Memory B cell (primary cell): ENCODE measurements at regions not wholly inside any gene's neighbourhood (a gene's known extent, or its start where the extent isn't known, plus 50 kb on each side); places are given as distances from the start of the nearest gene placed in this dataset.

Experiments
- ATAC-seq: fragments of 150-1000 bp; cut with Tn5 transposase; 2 replicates; pipeline ENCODE4 v1.10.0; 2021; ENCODE audit warnings: low read depth, mild to moderate bottlenecking, moderate library complexity
- DNase-seq, 2 donors: peaks; one replicate each; pipeline ENCODE4 v3.0.0; 2022; ENCODE audit warnings: low spot score in 2 of 2
- H3K27ac Mint-ChIP-seq: one replicate; pipeline ENCODE4 v1.8.0; 2022; ENCODE audit warnings: mild to moderate bottlenecking, moderate library complexity, mixed read lengths
- H3K27me3 Mint-ChIP-seq: one replicate; pipeline ENCODE4 v1.8.0; 2022; ENCODE audit warnings: mixed read lengths
- H3K36me3 Mint-ChIP-seq: one replicate; pipeline ENCODE4 v1.8.0; 2022; ENCODE audit warnings: mild to moderate bottlenecking, mixed read lengths
- H3K4me1 Mint-ChIP-seq: one replicate; pipeline ENCODE4 v1.8.0; 2022; ENCODE audit warnings: mixed read lengths
- H3K4me3 Mint-ChIP-seq: one replicate; pipeline ENCODE4 v1.8.0; 2022; ENCODE audit warnings: mild to moderate bottlenecking, moderate library complexity, mixed read lengths
- H3K9me3 Mint-ChIP-seq: one replicate; pipeline ENCODE4 v1.8.0; 2022; ENCODE audit warnings: mixed read lengths

GRCh38 chr1:101667761-101668160 is 329.0 kb downstream of the OLFM3 start:
- Mint-ChIP-seq H3K27ac (no peak overlapping the region), H3K27me3 (no peaks in the 10 kb centered on the region), H3K4me1 (no peaks in the 10 kb centered on the region), H3K9me3 (peaks cover 4% of the 10 kb centered on the region), H3K36me3 (no peaks in the 10 kb centered on the region), H3K4me3 (no peak overlapping the region)
- ATAC-seq (no peak), DNase-seq (no peak)

GRCh38 chr1:101683136-101683535 is 313.6 kb downstream of the OLFM3 start:
- ATAC-seq (no peak), DNase-seq (no peak)
- no peak overlapping the region for H3K4me3 Mint-ChIP-seq
- H3K4me1 Mint-ChIP-seq: no peaks in the 10 kb centered on the region
- H3K9me3 Mint-ChIP-seq: no peaks in the 10 kb centered on the region
- no peaks in the 10 kb centered on the region for H3K27me3 Mint-ChIP-seq
- H3K27ac Mint-ChIP-seq: no peak overlapping the region
- H3K36me3 Mint-ChIP-seq: no peaks in the 10 kb centered on the region

- no peaks in the 10 kb centered on the region for H3K9me3 Mint-ChIP-seq
- H3K36me3 Mint-ChIP-seq: no peaks in the 10 kb centered on the region
- H3K4me3 Mint-ChIP-seq: no peak overlapping the region
- no peak for ATAC-seq
- H3K4me1 Mint-ChIP-seq: no peaks in the 10 kb centered on the region
- H3K27ac Mint-ChIP-seq: no peak overlapping the region
- no peak for DNase-seq
- no peaks in the 10 kb centered on the region for H3K27me3 Mint-ChIP-seq
Measured at GRCh38 chr1:101683561-101683960, 313.2 kb downstream of the OLFM3 start.

- Mint-ChIP-seq H3K27me3 (peaks cover 1% of the 10 kb centered on the region), H3K4me3 (no peak overlapping the region), H3K27ac (no peak overlapping the region), H3K4me1 (no peaks in the 10 kb centered on the region), H3K9me3 (peaks cover 1% of the 10 kb centered on the region), H3K36me3 (no peaks in the 10 kb centered on the region)
- ATAC-seq (no peak), DNase-seq (no peak)
Measured at GRCh38 chr1:101697072-101697471, 299.7 kb downstream of the OLFM3 start.

GRCh38 chr1:101698681-101699080 is 298.0 kb downstream of the OLFM3 start:
- H3K4me1 Mint-ChIP-seq: no peaks in the 10 kb centered on the region
- H3K27me3 Mint-ChIP-seq: peaks cover 1% of the 10 kb centered on the region
- DNase-seq: no peak
- H3K27ac Mint-ChIP-seq: no peak overlapping the region
- no peaks in the 10 kb centered on the region for H3K36me3 Mint-ChIP-seq
- ATAC-seq: no peak
- H3K9me3 Mint-ChIP-seq: peaks cover 1% of the 10 kb centered on the region
- no peak overlapping the region for H3K4me3 Mint-ChIP-seq

GRCh38 chr1:101704895-101705294 is 291.8 kb downstream of the OLFM3 start:
- H3K36me3 Mint-ChIP-seq: no peaks in the 10 kb centered on the region
- H3K27me3 Mint-ChIP-seq: peaks cover 1% of the 10 kb centered on the region
- no peak for DNase-seq
- no peak overlapping the region for H3K27ac Mint-ChIP-seq
- ATAC-seq: no peak
- H3K4me1 Mint-ChIP-seq: no peaks in the 10 kb centered on the region
- H3K9me3 Mint-ChIP-seq: peaks cover 1% of the 10 kb centered on the region
- H3K4me3 Mint-ChIP-seq: no peak overlapping the region

GRCh38 chr1:101706366-101706765 is 290.4 kb downstream of the OLFM3 start:
- peaks cover 1% of the 10 kb centered on the region for H3K9me3 Mint-ChIP-seq
- no peak overlapping the region for H3K4me3 Mint-ChIP-seq
- H3K36me3 Mint-ChIP-seq: no peaks in the 10 kb centered on the region
- H3K4me1 Mint-ChIP-seq: no peaks in the 10 kb centered on the region
- peaks cover 1% of the 10 kb centered on the region for H3K27me3 Mint-ChIP-seq
- no peak overlapping the region for H3K27ac Mint-ChIP-seq
- no peak for ATAC-seq
- no peak for DNase-seq

- DNase-seq (no peak), ATAC-seq (no peak)
- Mint-ChIP-seq H3K4me1 (no peaks in the 10 kb centered on the region), H3K9me3 (peaks cover 2% of the 10 kb centered on the region), H3K36me3 (no peaks in the 10 kb centered on the region), H3K4me3 (no peak overlapping the region), H3K27me3 (peaks cover 4% of the 10 kb centered on the region), H3K27ac (no peak overlapping the region)
Measured at GRCh38 chr1:101709721-101710120, 287.0 kb downstream of the OLFM3 start.

GRCh38 chr1:101713760-101714159 is 283.0 kb downstream of the OLFM3 start:
- DNase-seq: no peak
- ATAC-seq: no peak
- Mint-ChIP-seq H3K9me3 (peaks cover 2% of the 10 kb centered on the region), H3K4me1 (no peaks in the 10 kb centered on the region), H3K27ac (no peak overlapping the region), H3K4me3 (no peak overlapping the region), H3K27me3 (peaks cover 4% of the 10 kb centered on the region), H3K36me3 (no peaks in the 10 kb centered on the region)

GRCh38 chr1:101723415-101723814 is 273.3 kb downstream of the OLFM3 start:
- Mint-ChIP-seq H3K36me3 (no peaks in the 10 kb centered on the region), H3K27ac (no peak overlapping the region), H3K9me3 (no peaks in the 10 kb centered on the region), H3K27me3 (no peaks in the 10 kb centered on the region), H3K4me3 (no peak overlapping the region), H3K4me1 (no peaks in the 10 kb centered on the region)
- ATAC-seq (no peak), DNase-seq (no peak)

- Mint-ChIP-seq H3K4me3 (no peak overlapping the region), H3K36me3 (no peaks in the 10 kb centered on the region), H3K4me1 (no peaks in the 10 kb centered on the region), H3K27ac (no peak overlapping the region), H3K9me3 (no peaks in the 10 kb centered on the region), H3K27me3 (no peaks in the 10 kb centered on the region)
- ATAC-seq (no peak), DNase-seq (no peak)
Measured at GRCh38 chr1:101728029-101728428, 268.7 kb downstream of the OLFM3 start.

GRCh38 chr1:101730559-101730958 is 266.2 kb downstream of the OLFM3 start:
- no peaks in the 10 kb centered on the region for H3K4me1 Mint-ChIP-seq
- no peaks in the 10 kb centered on the region for H3K36me3 Mint-ChIP-seq
- ATAC-seq: no peak
- H3K4me3 Mint-ChIP-seq: no peak overlapping the region
- no peak overlapping the region for H3K27ac Mint-ChIP-seq
- no peaks in the 10 kb centered on the region for H3K9me3 Mint-ChIP-seq
- no peak for DNase-seq
- peaks cover 3% of the 10 kb centered on the region for H3K27me3 Mint-ChIP-seq

GRCh38 chr1:101732261-101732660 is 264.5 kb downstream of the OLFM3 start:
- ATAC-seq (no peak), DNase-seq (no peak)
- peaks cover 3% of the 10 kb centered on the region for H3K27me3 Mint-ChIP-seq
- H3K36me3 Mint-ChIP-seq: no peaks in the 10 kb centered on the region
- no peaks in the 10 kb centered on the region for H3K9me3 Mint-ChIP-seq
- no peaks in the 10 kb centered on the region for H3K4me1 Mint-ChIP-seq
- no peak overlapping the region for H3K27ac Mint-ChIP-seq
- H3K4me3 Mint-ChIP-seq: no peak overlapping the region

- H3K4me3 Mint-ChIP-seq: no peak overlapping the region
- no peaks in the 10 kb centered on the region for H3K9me3 Mint-ChIP-seq
- no peak for DNase-seq
- no peak overlapping the region for H3K27ac Mint-ChIP-seq
- H3K36me3 Mint-ChIP-seq: no peaks in the 10 kb centered on the region
- H3K4me1 Mint-ChIP-seq: no peaks in the 10 kb centered on the region
- ATAC-seq: no peak
- H3K27me3 Mint-ChIP-seq: peaks cover 3% of the 10 kb centered on the region
Measured at GRCh38 chr1:101733340-101733739, 263.4 kb downstream of the OLFM3 start.

- ATAC-seq (no peak), DNase-seq (no peak)
- H3K9me3 Mint-ChIP-seq: no peaks in the 10 kb centered on the region
- peaks cover 3% of the 10 kb centered on the region for H3K27me3 Mint-ChIP-seq
- H3K36me3 Mint-ChIP-seq: no peaks in the 10 kb centered on the region
- H3K4me1 Mint-ChIP-seq: no peaks in the 10 kb centered on the region
- no peak overlapping the region for H3K27ac Mint-ChIP-seq
- no peak overlapping the region for H3K4me3 Mint-ChIP-seq
Measured at GRCh38 chr1:101738475-101738874, 258.3 kb downstream of the OLFM3 start.

- ATAC-seq (no peak), DNase-seq (no peak)
- Mint-ChIP-seq H3K9me3 (no peaks in the 10 kb centered on the region), H3K4me1 (no peaks in the 10 kb centered on the region), H3K36me3 (no peaks in the 10 kb centered on the region), H3K27me3 (peaks cover 3% of the 10 kb centered on the region), H3K27ac (no peak overlapping the region), H3K4me3 (no peak overlapping the region)
Measured at GRCh38 chr1:101739146-101739545, 257.6 kb downstream of the OLFM3 start.
